ENCODE measurements at regions not wholly inside any gene's neighbourhood (a gene's known extent, or its start where the extent isn't known, plus 50 kb on each side); places are given as distances from the start of the nearest gene placed in this dataset.

DNA sequence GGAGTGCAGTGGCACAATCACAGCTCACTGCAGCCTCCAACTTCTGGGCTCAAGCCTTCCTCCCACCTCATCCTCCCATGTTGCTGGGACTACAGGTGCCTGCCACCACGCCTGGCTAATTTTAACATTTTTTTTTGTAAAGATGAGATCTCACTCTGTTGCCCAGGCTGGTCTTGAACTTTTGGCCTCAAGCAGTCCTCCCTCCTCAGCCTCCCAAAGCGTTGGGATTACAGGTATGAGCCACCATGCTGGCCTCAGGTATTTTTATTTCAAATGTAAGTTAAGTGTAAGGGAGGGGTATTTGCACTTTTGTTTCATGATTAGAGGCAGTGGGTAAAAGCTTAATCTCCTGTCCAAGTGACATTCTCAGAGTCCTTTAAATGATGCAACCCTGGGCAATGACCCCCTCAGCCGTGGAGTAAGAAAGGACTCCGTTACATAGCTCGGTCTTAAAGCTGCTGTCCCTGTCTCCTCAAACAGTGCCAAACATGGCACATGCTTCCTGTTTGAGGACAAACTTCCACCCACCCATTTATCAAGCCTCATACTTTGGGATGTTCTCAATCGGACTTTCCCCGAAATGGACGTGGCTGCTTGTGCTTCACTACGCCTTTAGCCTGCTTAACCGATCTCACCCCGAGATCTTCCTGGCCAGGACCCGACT, 296.1 kb downstream of the BAMBI start:
- TF ChIP-seq, protein P1, sequence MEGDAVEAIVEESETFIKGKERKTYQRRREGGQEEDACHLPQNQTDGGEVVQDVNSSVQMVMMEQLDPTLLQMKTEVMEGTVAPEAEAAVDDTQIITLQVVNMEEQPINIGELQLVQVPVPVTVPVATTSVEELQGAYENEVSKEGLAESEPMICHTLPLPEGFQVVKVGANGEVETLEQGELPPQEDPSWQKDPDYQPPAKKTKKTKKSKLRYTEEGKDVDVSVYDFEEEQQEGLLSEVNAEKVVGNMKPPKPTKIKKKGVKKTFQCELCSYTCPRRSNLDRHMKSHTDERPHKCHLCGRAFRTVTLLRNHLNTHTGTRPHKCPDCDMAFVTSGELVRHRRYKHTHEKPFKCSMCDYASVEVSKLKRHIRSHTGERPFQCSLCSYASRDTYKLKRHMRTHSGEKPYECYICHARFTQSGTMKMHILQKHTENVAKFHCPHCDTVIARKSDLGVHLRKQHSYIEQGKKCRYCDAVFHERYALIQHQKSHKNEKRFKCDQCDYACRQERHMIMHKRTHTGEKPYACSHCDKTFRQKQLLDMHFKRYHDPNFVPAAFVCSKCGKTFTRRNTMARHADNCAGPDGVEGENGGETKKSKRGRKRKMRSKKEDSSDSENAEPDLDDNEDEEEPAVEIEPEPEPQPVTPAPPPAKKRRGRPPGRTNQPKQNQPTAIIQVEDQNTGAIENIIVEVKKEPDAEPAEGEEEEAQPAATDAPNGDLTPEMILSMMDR (IDR thresholded peaks at IDR 0.05; ENCODE audit: insufficient read depth, low read length): no peak
- H3K4me3 ChIP-seq (ENCODE audit: low read depth, low read length): no peak overlapping the region
- no peak for DNase-seq (ENCODE audit: low read depth)

DNA sequence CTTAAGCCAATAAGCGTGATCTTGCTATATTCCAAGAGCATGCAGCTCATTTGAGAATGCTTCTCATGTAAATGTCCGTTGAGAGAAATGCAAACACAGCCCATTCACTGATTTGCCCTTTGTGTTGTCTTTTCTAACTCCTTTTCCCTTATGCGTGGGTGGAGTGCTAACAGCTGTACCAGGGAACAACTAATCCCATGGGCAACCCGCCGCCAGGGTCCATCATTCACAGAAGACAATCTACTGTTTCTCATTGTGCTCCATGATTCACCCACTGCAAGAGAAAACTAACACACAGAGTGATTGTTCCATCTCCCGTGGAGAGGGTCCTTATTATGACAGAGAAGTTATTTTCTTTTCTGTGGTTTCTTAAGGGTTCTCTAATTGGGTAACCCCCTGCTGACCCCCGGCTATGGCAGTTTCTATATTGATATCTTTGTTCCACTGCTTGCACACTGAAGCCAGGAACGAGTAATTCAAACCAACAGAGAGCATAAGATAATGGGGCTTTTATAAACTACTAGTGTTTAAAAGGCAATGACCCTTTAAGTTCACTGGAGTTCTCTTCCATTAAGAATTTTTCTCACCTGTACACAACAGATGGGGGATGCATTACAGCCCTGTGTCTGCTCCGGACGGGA, 298.7 kb downstream of the BAMBI start:
- DNase-seq (ENCODE audit: low read depth): peak; percentile 11
- TF ChIP-seq, protein P1 (IDR thresholded peaks at IDR 0.05; ENCODE audit: insufficient read depth, low read length): no peak
- no peak overlapping the region for H3K4me3 ChIP-seq (ENCODE audit: low read depth, low read length)

DNA sequence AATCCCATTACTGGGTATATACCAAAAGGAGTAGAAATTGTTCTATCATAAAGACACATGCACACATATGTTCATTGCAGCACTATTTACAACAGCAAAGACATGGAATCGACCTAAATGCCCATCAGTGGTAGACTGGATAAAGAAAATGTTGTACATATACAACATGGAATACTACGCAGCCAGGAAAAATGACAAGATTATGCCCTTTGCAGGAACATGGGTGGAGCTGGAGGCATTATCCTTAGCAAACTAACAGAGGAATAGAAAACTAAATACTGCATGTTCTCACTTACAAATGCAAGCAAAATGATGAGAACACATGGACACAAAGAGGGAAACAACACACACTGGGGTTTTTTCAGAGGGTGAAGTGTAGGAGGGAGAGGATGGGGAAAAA, 300.2 kb downstream of the BAMBI start:
- TF ChIP-seq, protein P1 (IDR thresholded peaks at IDR 0.05; ENCODE audit: insufficient read depth, low read length): no peak
- no peak overlapping the region for H3K4me3 ChIP-seq (ENCODE audit: low read depth, low read length)
- DNase-seq (ENCODE audit: low read depth): no peak

DNA sequence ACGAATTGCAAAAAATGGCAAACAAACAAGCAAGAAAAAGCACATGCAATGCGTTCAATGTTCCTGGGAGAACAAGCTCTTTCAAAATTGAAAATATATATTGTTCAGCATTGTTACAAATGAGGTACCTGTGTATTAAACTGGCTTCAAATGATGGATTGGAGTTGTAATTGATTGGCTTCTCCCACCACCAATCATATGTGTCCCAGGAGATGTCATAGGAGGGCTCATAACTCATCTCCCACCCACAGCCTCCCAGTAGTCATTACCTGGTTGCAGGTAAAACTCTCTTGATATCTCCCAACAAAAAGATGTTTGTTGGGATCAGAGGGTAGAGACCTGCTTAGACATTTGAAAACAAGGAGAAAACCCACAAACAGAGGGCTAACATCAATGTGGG, 302.9 kb downstream of the BAMBI start:
- no peak overlapping the region for H3K4me3 ChIP-seq (ENCODE audit: low read depth, low read length)
- DNase-seq (ENCODE audit: low read depth): no peak
- TF ChIP-seq, protein P1 (IDR thresholded peaks at IDR 0.05; ENCODE audit: insufficient read depth, low read length): no peak

DNA sequence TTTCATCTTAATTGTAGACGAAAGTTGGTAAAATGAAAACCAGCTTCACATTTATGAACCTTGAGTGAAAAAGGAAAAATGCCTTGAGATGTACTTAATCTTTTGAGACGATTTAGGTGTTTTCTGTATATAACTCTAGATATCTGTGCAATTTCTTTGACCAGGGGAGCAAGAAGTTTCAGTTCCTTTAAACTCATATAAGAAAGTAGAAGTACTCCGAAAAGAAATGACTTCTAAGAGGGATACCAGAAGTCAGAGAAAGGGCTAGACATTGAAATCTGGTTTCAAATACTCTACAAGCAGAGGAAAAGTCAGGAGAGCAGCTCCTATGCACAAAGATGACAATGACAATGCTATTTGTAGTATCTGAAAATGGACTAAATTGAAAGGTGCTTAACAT, 303.7 kb downstream of the BAMBI start:
- DNase-seq (ENCODE audit: low read depth): no peak
- TF ChIP-seq, protein P1 (IDR thresholded peaks at IDR 0.05; ENCODE audit: insufficient read depth, low read length): no peak
- no peak overlapping the region for H3K4me3 ChIP-seq (ENCODE audit: low read depth, low read length)

DNA sequence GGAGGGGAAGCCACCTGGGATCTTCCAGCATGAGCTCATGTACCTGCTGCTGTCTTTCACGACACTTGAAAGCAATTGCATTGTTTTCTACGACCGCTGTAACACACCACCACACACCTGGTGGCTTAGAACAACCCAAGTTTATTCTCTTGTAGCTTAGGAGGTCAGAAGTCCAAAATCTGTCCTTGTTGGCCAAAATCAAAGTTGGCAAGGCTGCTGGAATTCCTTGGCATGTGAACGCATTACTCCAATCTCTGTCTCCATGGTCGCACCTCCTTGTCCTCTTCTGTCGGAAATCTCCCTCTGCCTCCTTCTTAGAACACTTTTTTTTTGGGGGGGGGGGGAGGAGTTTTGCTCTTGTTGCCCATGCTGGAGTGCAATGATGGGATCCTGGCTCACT, 305.7 kb downstream of the BAMBI start:
- no peak for DNase-seq (ENCODE audit: low read depth)
- no peak overlapping the region for H3K4me3 ChIP-seq (ENCODE audit: low read depth, low read length)
- TF ChIP-seq, protein P1 (IDR thresholded peaks at IDR 0.05; ENCODE audit: insufficient read depth, low read length): no peak
